OCI-LY3 (cell line): ENCODE measurements at regions not wholly inside any gene's neighbourhood (a gene's known extent, or its start where the extent isn't known, plus 50 kb on each side); places are given as distances from the start of the nearest gene placed in this dataset.

Experiments
- CTCF ChIP-seq: fragments of 200-600, 300-600 bp; sonication (generic); IDR thresholded peaks from 2 replicates; pipeline ENCODE4 v1.5.1; 2014; ENCODE audit warnings: antibody characterized with exemption, low read length, low read depth
- EZH2phosphoT487 ChIP-seq: fragments of 200-600 bp; shearing (Covaris generic); IDR thresholded peaks from 2 replicates; pipeline ENCODE4 v1.6.1; 2018; ENCODE audit warnings: antibody characterized with exemption, mixed run types, low read depth

- TF ChIP-seq CTCF = no peak
- no peak for TF ChIP-seq EZH2phosphoT487
Measured at GRCh38 chr9:20044686-20045085, 255.8 kb upstream of the SLC24A2 start.
